ENCODE measurements at regions not wholly inside any gene's neighbourhood (a gene's known extent, or its start where the extent isn't known, plus 50 kb on each side); places are given as distances from the start of the nearest gene placed in this dataset.

GRCh38 chr2:4973354-4973753 lies 718.8 kb upstream of the SOX11 start:
- CTCF ChIA-PET, result no interaction called here
- peaks cover 8 to 30% of the 10 kb centered on the region in 2 experiments; a peak in 3 of 4 replicates for H3K9me3 ChIP-seq (ENCODE audit: control insufficient read depth in 1 of 2, insufficient read depth in 1 of 2, low read depth in 1 of 2, low read length in 2 of 2)

More at GRCh38 chr2:4973354-4973753, 718.8 kb upstream of the SOX11 start:
- ATAC-seq, result no peak
- no peaks in the 10 kb centered on the region; the same call in 1 of the 2 replicates for H4K20me1 ChIP-seq (ENCODE audit: insufficient read depth)
- no peaks in the 10 kb centered on the region for H3K27me3 ChIP-seq (ENCODE audit: insufficient read depth, low read length)
- H3K9ac ChIP-seq (ENCODE audit: low read length), result no peak overlapping the region
- H2AFZ ChIP-seq (ENCODE audit: low read depth, low read length, poor library complexity, severe bottlenecking), result no peak overlapping the region
- H3K4me2 ChIP-seq (ENCODE audit: low read length), result no peak overlapping the region
- intact Hi-C loops (cut with micrococcal nuclease), result no loop called here
- no TSS peak for BruUV-seq (replicated peaks)
- RAD21 ChIA-PET (ENCODE audit: low non-redundant PET in 1 of 2, low total read pairs in 2 of 2, uncharacterized antibody in 2 of 2, unreplicated experiment in 2 of 2), result no interaction called here
- no peaks in the 10 kb centered on the region for H3K79me2 ChIP-seq (ENCODE audit: insufficient read depth, low read length)
- DNase-seq (ENCODE audit: low read depth, low spot score), result no peak
- no peaks in the 10 kb centered on the region for H3K4me1 ChIP-seq (ENCODE audit: control insufficient read depth in 1 of 2, insufficient read depth in 2 of 2, low read length in 2 of 2)
- POLR2A ChIA-PET, result no interaction called here
- no peaks in the 10 kb centered on the region for H3K36me3 ChIP-seq (ENCODE audit: control insufficient read depth in 1 of 2, insufficient read depth in 2 of 2, low read length in 2 of 2)
- H3K27ac ChIP-seq (ENCODE audit: low read depth, low read length), result no peak overlapping the region
- H3K4me3 ChIP-seq (replicated peaks in 1 of 2; ENCODE audit: low read depth in 1 of 2, low read length in 2 of 2), result no peak overlapping the region
- TF ChIP-seq SIN3A (IDR thresholded peaks at IDR 0.05; ENCODE audit: low read depth) (no peak), REST (IDR thresholded peaks at IDR 0.05; ENCODE audit: low read depth) (no peak), EZH2 (IDR thresholded peaks at IDR 0.05) (no peak), RAD21 (IDR thresholded peaks at IDR 0.05; ENCODE audit: low read depth) (no peak), CBX3 (IDR thresholded peaks at IDR 0.05; ENCODE audit: low read depth) (no peak), MAX (IDR thresholded peaks at IDR 0.05) (no peak), FOSL1 (IDR thresholded peaks at IDR 0.05; ENCODE audit: low read depth) (no peak), CEBPB (IDR thresholded peaks at IDR 0.05; ENCODE audit: low read depth) (no peak), ZFX (IDR thresholded peaks at IDR 0.05) (no peak), CTCF (IDR thresholded peaks at IDR 0.05 in 2 of 3, conservative IDR thresholded peaks at IDR 0.05 in 1 of 3; ENCODE audit: borderline replicate concordance in 1 of 3, insufficient read depth in 1 of 3, low read depth in 2 of 3, low read length in 2 of 3) (no peak), POLR2A (IDR thresholded peaks at IDR 0.05; ENCODE audit: borderline replicate concordance, extremely low read depth, insufficient read depth, insufficient read length) (no peak), ELF1 (IDR thresholded peaks at IDR 0.05; ENCODE audit: borderline replicate concordance, low read depth) (no peak), ATF3 (IDR thresholded peaks at IDR 0.05) (no peak), POLR2AphosphoS5 (IDR thresholded peaks at IDR 0.05; ENCODE audit: low read depth, low read length) (no peak), JUND (IDR thresholded peaks at IDR 0.05) (no peak), EZH2phosphoT487 (IDR thresholded peaks at IDR 0.05; ENCODE audit: borderline replicate concordance) (no peak), YY1 (IDR thresholded peaks at IDR 0.05; ENCODE audit: extremely low read depth, insufficient replicate concordance, low read depth, low read length) (no peak), ZBTB33 (IDR thresholded peaks at IDR 0.05; ENCODE audit: extremely low read depth, insufficient replicate concordance, low read length) (no peak)
- no peaks in the 10 kb centered on the region for H3K9me2 ChIP-seq (ENCODE audit: insufficient read depth)
